ENCODE measurements at regions not wholly inside any gene's neighbourhood (a gene's known extent, or its start where the extent isn't known, plus 50 kb on each side); places are given as distances from the start of the nearest gene placed in this dataset.

GRCh38 chr3:34882764-34883163, 756.6 kb upstream of the ARPP21 start:
- TF ChIP-seq POLR2A (IDR thresholded peaks at IDR 0.05) (no peak), CTCF (IDR thresholded peaks at IDR 0.05) (no peak)
